Ishikawa (cell line): ENCODE measurements at regions not wholly inside any gene's neighbourhood (a gene's known extent, or its start where the extent isn't known, plus 50 kb on each side); places are given as distances from the start of the nearest gene placed in this dataset.

Experiments
- CEBPB ChIP-seq: IDR thresholded peaks from 2 replicates; pipeline ENCODE4 v1.6.1; 2012
- FOXM1 ChIP-seq: IDR thresholded peaks from 2 replicates; pipeline ENCODE4 v1.6.1; 2012; ENCODE audit warnings: low read depth, borderline replicate concordance
- NFIC ChIP-seq: IDR thresholded peaks from 2 replicates; pipeline ENCODE4 v1.6.1; 2012
- TCF12 ChIP-seq: IDR thresholded peaks from 2 replicates; pipeline ENCODE4 v1.6.1; 2012; ENCODE audit warnings: low read depth
- YY1 ChIP-seq: IDR thresholded peaks from 2 replicates; pipeline ENCODE4 v1.6.1; 2012; ENCODE audit warnings: low read depth
- TF ChIP-seq, protein P1 (sequence below): IDR thresholded peaks from 2 replicates; pipeline ENCODE4 v1.6.1; 2012; ENCODE audit warnings: low read depth, mild to moderate bottlenecking
- TF ChIP-seq, protein P2 (sequence below): IDR thresholded peaks from 2 replicates; pipeline ENCODE4 v1.6.1; 2012

DNA sequence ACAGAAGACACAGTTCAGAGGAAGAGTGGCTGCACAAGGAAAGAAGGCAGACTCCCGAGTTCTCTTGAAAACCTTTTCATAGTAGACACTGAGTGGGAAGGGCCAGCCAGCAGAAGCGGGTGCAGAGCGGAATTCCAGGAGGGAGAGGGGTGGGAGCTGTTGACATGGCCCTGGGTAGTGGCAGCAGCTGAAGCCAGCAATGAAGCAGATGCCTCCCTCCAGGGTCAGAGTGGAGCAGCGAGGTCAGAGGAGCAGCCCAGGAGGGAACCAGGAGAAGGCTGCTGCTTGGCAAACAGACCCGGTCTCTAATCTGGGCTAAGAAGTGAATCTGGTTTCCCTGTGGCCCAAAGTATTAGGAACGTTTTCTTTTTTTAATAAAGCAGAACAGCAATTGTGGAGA lies 73.9 kb upstream of the SPATA13 start:
- TF ChIP-seq TCF12 (no peak), FOXM1 (no peak), YY1 (no peak), CEBPB (no peak), NFIC (no peak)
- TF ChIP-seq, protein P1, sequence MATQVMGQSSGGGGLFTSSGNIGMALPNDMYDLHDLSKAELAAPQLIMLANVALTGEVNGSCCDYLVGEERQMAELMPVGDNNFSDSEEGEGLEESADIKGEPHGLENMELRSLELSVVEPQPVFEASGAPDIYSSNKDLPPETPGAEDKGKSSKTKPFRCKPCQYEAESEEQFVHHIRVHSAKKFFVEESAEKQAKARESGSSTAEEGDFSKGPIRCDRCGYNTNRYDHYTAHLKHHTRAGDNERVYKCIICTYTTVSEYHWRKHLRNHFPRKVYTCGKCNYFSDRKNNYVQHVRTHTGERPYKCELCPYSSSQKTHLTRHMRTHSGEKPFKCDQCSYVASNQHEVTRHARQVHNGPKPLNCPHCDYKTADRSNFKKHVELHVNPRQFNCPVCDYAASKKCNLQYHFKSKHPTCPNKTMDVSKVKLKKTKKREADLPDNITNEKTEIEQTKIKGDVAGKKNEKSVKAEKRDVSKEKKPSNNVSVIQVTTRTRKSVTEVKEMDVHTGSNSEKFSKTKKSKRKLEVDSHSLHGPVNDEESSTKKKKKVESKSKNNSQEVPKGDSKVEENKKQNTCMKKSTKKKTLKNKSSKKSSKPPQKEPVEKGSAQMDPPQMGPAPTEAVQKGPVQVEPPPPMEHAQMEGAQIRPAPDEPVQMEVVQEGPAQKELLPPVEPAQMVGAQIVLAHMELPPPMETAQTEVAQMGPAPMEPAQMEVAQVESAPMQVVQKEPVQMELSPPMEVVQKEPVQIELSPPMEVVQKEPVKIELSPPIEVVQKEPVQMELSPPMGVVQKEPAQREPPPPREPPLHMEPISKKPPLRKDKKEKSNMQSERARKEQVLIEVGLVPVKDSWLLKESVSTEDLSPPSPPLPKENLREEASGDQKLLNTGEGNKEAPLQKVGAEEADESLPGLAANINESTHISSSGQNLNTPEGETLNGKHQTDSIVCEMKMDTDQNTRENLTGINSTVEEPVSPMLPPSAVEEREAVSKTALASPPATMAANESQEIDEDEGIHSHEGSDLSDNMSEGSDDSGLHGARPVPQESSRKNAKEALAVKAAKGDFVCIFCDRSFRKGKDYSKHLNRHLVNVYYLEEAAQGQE = no peak
- TF ChIP-seq, protein P2, sequence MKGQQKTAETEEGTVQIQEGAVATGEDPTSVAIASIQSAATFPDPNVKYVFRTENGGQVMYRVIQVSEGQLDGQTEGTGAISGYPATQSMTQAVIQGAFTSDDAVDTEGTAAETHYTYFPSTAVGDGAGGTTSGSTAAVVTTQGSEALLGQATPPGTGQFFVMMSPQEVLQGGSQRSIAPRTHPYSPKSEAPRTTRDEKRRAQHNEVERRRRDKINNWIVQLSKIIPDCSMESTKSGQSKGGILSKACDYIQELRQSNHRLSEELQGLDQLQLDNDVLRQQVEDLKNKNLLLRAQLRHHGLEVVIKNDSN = no peak
